ENCODE measurements at regions not wholly inside any gene's neighbourhood (a gene's known extent, or its start where the extent isn't known, plus 50 kb on each side); places are given as distances from the start of the nearest gene placed in this dataset.

- POLR2A ChIA-PET = no interaction called here
- peaks cover 0 to 5% of the 10 kb centered on the region in 2 donors for H3K4me1 ChIP-seq (ENCODE audit: control insufficient read depth in 2 of 2, insufficient read depth in 2 of 2, low read length in 2 of 2)
- H3K27me3 ChIP-seq (replicated peaks in 1 of 4; ENCODE audit: control extremely low read depth in 1 of 4, control insufficient read depth in 3 of 4, insufficient read depth in 4 of 4, low read length in 3 of 4) = no peaks in the 10 kb centered on the region
- no peaks in the 10 kb centered on the region for H3K36me3 ChIP-seq (replicated peaks in 1 of 2; ENCODE audit: control extremely low read depth in 1 of 2, control insufficient read depth in 1 of 2, extremely low read depth in 1 of 2, insufficient read depth in 2 of 2, low read length in 1 of 2)
- no peak overlapping the region for H3K4me2 ChIP-seq (replicated peaks; ENCODE audit: low read depth, low read length, poor library complexity, severe bottlenecking)
- H3K9me3 ChIP-seq (ENCODE audit: control extremely low read depth in 1 of 3, control insufficient read depth in 2 of 3, insufficient read depth in 1 of 3, low read length in 2 of 3) = peaks cover 0 to 4% (median 0%) of the 10 kb centered on the region in 3 donors
- H3K9me3 Mint-ChIP-seq (ENCODE audit: insufficient read depth) = no peaks in the 10 kb centered on the region
- H3K79me2 ChIP-seq (ENCODE audit: control insufficient read depth, insufficient read depth, low read length) = no peaks in the 10 kb centered on the region
- no peak overlapping the region for H3K4me3 Mint-ChIP-seq
- CTCF ChIA-PET = no interaction called here
- H4K20me1 ChIP-seq (ENCODE audit: control insufficient read depth, insufficient read depth, low read length, poor library complexity, severe bottlenecking) = no peaks in the 10 kb centered on the region
- no peak overlapping the region for H2AFZ ChIP-seq (ENCODE audit: insufficient read depth, low read depth, low read length, poor library complexity, severe bottlenecking)
- no peak overlapping the region for H3K9ac ChIP-seq (ENCODE audit: low read length)
- H3K27ac ChIP-seq (ENCODE audit: low read length in 2 of 2) = no peak overlapping the region
- TF ChIP-seq CTCF (IDR thresholded peaks at IDR 0.05) (no peak), EZH2 (IDR thresholded peaks at IDR 0.05; ENCODE audit: borderline replicate concordance, insufficient read depth, low read depth, low read length, poor library complexity, severe bottlenecking) (no peak)
- no peak overlapping the region for H3K27ac Mint-ChIP-seq
- DNase-seq (no peak), ATAC-seq (ENCODE audit: low read depth) (no peak)
- H3K27me3 Mint-ChIP-seq = no peaks in the 10 kb centered on the region
- no CpG with 5 or more reads among the region's 1 CpG for WGBS (ENCODE audit: insufficient coverage)
- no peak overlapping the region for H3K4me3 ChIP-seq (ENCODE audit: control extremely low read depth in 1 of 5, extremely low read depth in 1 of 5, insufficient read depth in 1 of 5, low read depth in 2 of 5, low read length in 4 of 5)
- H3K4me1 Mint-ChIP-seq = peaks cover 9% of the 10 kb centered on the region
- intact Hi-C loops (cut with micrococcal nuclease) = no loop called here
Measured at GRCh38 chr6:153960741-153961140, 78.3 kb upstream of the OPRM1 start.

- Mint-ChIP-seq H3K27me3 (no peaks in the 10 kb centered on the region), H3K27ac (no peak overlapping the region), H3K9me3 (ENCODE audit: insufficient read depth) (no peaks in the 10 kb centered on the region), H3K4me1 (peaks cover 9% of the 10 kb centered on the region), H3K4me3 (no peak overlapping the region)
- H3K4me3 ChIP-seq (ENCODE audit: control extremely low read depth in 1 of 5, extremely low read depth in 1 of 5, insufficient read depth in 1 of 5, low read depth in 2 of 5, low read length in 4 of 5) = no peak overlapping the region
- H3K27me3 ChIP-seq (replicated peaks in 1 of 4; ENCODE audit: control extremely low read depth in 1 of 4, control insufficient read depth in 3 of 4, insufficient read depth in 4 of 4, low read length in 3 of 4) = no peaks in the 10 kb centered on the region
- no peak overlapping the region for H3K27ac ChIP-seq (ENCODE audit: low read length in 2 of 2)
- no peak overlapping the region for H3K4me2 ChIP-seq (replicated peaks; ENCODE audit: low read depth, low read length, poor library complexity, severe bottlenecking)
- H4K20me1 ChIP-seq (ENCODE audit: control insufficient read depth, insufficient read depth, low read length, poor library complexity, severe bottlenecking) = no peaks in the 10 kb centered on the region
- no peak overlapping the region for H3K9ac ChIP-seq (ENCODE audit: low read length)
- 80% methylated on average over 1 of the region's 4 CpGs for WGBS (ENCODE audit: insufficient coverage)
- H3K79me2 ChIP-seq (ENCODE audit: control insufficient read depth, insufficient read depth, low read length) = no peaks in the 10 kb centered on the region
- TF ChIP-seq CTCF (IDR thresholded peaks at IDR 0.05) (no peak), EZH2 (IDR thresholded peaks at IDR 0.05; ENCODE audit: borderline replicate concordance, insufficient read depth, low read depth, low read length, poor library complexity, severe bottlenecking) (no peak)
- no peak for DNase-seq
- ChIA-PET CTCF (no interaction called here), POLR2A (no interaction called here)
- no peak for ATAC-seq (ENCODE audit: low read depth)
- intact Hi-C loops (cut with micrococcal nuclease) = no loop called here
- H2AFZ ChIP-seq (ENCODE audit: insufficient read depth, low read depth, low read length, poor library complexity, severe bottlenecking) = no peak overlapping the region
- peaks cover 0 to 5% of the 10 kb centered on the region in 2 donors for H3K4me1 ChIP-seq (ENCODE audit: control insufficient read depth in 2 of 2, insufficient read depth in 2 of 2, low read length in 2 of 2)
- peaks cover 0 to 4% (median 0%) of the 10 kb centered on the region in 3 donors for H3K9me3 ChIP-seq (ENCODE audit: control extremely low read depth in 1 of 3, control insufficient read depth in 2 of 3, insufficient read depth in 1 of 3, low read length in 2 of 3)
- H3K36me3 ChIP-seq (replicated peaks in 1 of 2; ENCODE audit: control extremely low read depth in 1 of 2, control insufficient read depth in 1 of 2, extremely low read depth in 1 of 2, insufficient read depth in 2 of 2, low read length in 1 of 2) = no peaks in the 10 kb centered on the region
Measured at GRCh38 chr6:153960281-153960680, 78.8 kb upstream of the OPRM1 start.
